GM04503 (cell line): ENCODE measurements at regions not wholly inside any gene's neighbourhood (a gene's known extent, or its start where the extent isn't known, plus 50 kb on each side); places are given as distances from the start of the nearest gene placed in this dataset.
"Not testable (repeated sequence)": the region's sequence is repeated elsewhere in the genome, so short reads cannot be mapped to it uniquely, and the experiment has no call there.

Experiments used
- DNase-seq: peaks from one replicate; pipeline ENCODE4 v3.0.0-alpha.2; 2012; ENCODE audit warnings: low read depth

- no peak for DNase-seq
Measured at GRCh38 chr1:101420406-101420805, 183.6 kb downstream of the S1PR1 start.

GRCh38 chr1:101428083-101428482, 191.3 kb downstream of the S1PR1 start:
- DNase-seq: not testable (repeated sequence)

GRCh38 chr1:101428562-101428961, 191.7 kb downstream of the S1PR1 start:
- no peak for DNase-seq

- DNase-seq: no peak
Measured at GRCh38 chr1:101431956-101432510, 195.2 kb downstream of the S1PR1 start.

- no peak for DNase-seq
Measured at GRCh38 chr1:101435831-101436511, 199.2 kb downstream of the S1PR1 start.

- DNase-seq: no peak
Measured at GRCh38 chr1:101437800-101438199, 201.0 kb downstream of the S1PR1 start.

- DNase-seq: no peak
Measured at GRCh38 chr1:101438359-101438758, 201.5 kb downstream of the S1PR1 start.

- DNase-seq: no peak
Measured at GRCh38 chr1:101440485-101440884, 203.7 kb downstream of the S1PR1 start.

GRCh38 chr1:101444381-101444780, 207.6 kb downstream of the S1PR1 start:
- no peak for DNase-seq

- DNase-seq: no peak
Measured at GRCh38 chr1:101444873-101445618, 208.2 kb downstream of the S1PR1 start.

GRCh38 chr1:101448018-101448417, 211.2 kb downstream of the S1PR1 start:
- DNase-seq: no peak

GRCh38 chr1:101450691-101451090, 213.9 kb downstream of the S1PR1 start:
- not testable (repeated sequence) for DNase-seq

- no peak for DNase-seq
Measured at GRCh38 chr1:101451888-101452287, 215.1 kb downstream of the S1PR1 start.

- DNase-seq: no peak
Measured at GRCh38 chr1:101452825-101453224, 216.0 kb downstream of the S1PR1 start.

GRCh38 chr1:101453844-101454243, 217.0 kb downstream of the S1PR1 start:
- DNase-seq: no peak

- no peak for DNase-seq
Measured at GRCh38 chr1:101455166-101455565, 218.3 kb downstream of the S1PR1 start.

GRCh38 chr1:101460739-101461138, 223.9 kb downstream of the S1PR1 start:
- no peak for DNase-seq

GRCh38 chr1:101463195-101463594, 226.4 kb downstream of the S1PR1 start:
- no peak for DNase-seq

- no peak for DNase-seq
Measured at GRCh38 chr1:101465941-101466340, 229.1 kb downstream of the S1PR1 start.

- no peak for DNase-seq
Measured at GRCh38 chr1:101474039-101474665, 237.3 kb downstream of the S1PR1 start.

- no peak for DNase-seq
Measured at GRCh38 chr1:101476541-101476940, 239.7 kb downstream of the S1PR1 start.

- no peak for DNase-seq
Measured at GRCh38 chr1:101479945-101480344, 243.1 kb downstream of the S1PR1 start.

- DNase-seq: no peak
Measured at GRCh38 chr1:101482306-101482705, 245.5 kb downstream of the S1PR1 start.
